GM18870 (cell line): ENCODE measurements at regions not wholly inside any gene's neighbourhood (a gene's known extent, or its start where the extent isn't known, plus 50 kb on each side); places are given as distances from the start of the nearest gene placed in this dataset.

Experiments used
- ATAC-seq: cut with Tn5 transposase; IDR thresholded peaks from one replicate; pipeline ENCODE4 v1.9.1; 2021; ENCODE audit warnings: moderate library complexity; ENCODE audit not compliant: unreplicated experiment

- ATAC-seq: no peak
Observed at GRCh38 chr5:167752936-167753335, 538.5 kb upstream of the WWC1 start.

DNA sequence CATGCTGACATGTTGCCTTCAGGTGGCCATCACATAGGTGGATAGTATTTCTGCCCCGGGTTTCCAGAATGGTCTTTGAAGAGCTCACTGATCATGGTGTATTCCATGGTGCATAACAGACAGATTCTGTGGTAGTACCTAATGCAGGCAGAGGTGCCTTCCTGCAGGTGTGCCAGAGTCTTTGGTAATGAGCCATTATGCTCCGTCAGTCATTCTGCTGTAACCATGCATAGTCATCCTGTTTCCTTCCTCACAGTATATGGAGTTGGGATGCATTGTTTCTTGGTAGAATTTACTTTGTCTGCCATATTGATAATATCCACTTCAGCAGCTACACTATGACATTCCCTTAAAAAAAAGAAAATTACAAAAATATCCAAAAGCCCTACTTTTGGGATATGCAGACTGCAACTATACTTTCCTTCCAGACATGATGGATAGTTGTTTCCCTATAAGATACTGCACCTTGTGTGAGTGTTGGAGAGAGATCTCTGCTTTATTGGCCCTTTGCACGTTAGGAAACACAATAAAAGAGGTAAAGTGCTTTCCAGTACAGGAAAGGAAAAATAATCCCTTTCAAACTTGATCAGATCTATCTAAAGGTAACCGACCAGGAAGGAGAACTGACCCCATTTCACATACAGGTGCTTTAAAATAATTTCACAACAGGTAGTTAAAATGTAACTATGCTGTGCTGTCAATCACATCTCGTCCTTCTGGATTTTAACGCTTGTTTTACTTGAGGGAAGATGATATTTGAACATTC, 537.5 kb upstream of the WWC1 start:
- no peak for ATAC-seq

- ATAC-seq: no peak
Observed at GRCh38 chr5:167754501-167755021, 536.9 kb upstream of the WWC1 start.

GRCh38 chr5:167755420-167755819, 536.0 kb upstream of the WWC1 start:
- no peak for ATAC-seq

DNA sequence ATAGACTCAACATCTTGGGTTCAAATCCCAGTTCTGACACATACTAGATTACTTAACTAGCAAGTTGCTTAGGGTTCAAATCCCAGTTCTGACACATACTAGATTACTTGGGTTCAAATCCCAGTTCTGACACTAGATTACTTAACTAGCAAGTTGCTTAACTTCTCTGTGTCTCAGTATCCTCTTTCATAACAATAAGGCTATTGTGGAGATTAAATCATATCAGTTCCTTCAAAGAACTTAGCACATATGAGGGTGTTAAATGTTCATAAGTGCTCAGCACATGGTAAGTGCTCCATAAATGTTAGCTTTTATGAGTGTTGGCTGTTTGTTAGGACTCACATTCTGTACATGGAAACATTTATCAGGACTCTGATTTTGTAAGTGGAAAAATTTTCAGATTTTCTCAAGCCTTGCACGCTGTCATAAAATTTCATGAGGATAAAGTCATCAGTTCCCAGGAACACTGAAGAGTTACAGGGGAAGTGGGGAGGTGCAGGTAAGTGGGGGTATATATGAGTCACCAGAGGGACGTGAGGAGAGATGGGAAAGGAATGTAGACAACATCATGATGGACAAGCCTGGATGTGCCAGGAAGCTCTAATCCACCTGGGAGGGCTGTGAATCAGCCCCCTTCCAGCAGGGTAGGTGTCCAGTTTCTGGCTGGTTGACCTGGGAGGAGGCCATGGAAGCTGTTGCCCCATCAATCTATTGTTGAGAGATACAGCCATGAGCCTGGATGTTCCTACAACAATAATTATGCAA, 532.2 kb upstream of the WWC1 start:
- no peak for ATAC-seq

DNA sequence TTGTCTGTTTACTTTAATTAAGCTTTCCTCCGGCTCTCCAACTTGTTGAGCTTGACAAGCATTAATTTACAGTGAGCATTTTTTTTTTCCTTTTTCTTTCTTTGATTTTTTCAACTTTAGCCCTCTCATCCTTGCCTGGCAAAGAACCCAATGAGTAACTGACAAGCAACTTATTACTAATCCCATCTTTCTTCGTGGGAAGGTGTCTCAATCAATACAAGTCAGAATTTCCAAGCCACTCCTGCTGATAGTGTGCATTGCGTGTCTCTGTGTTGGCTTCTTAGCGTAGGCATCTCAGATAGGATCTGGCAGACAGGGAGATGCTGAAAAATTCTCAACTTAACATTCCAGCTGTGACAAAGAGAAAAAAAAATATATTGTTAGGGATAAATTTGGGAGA, 527.7 kb upstream of the WWC1 start:
- no peak for ATAC-seq

- ATAC-seq: no peak
Observed at GRCh38 chr5:167764641-167765289, 526.7 kb upstream of the WWC1 start.

DNA sequence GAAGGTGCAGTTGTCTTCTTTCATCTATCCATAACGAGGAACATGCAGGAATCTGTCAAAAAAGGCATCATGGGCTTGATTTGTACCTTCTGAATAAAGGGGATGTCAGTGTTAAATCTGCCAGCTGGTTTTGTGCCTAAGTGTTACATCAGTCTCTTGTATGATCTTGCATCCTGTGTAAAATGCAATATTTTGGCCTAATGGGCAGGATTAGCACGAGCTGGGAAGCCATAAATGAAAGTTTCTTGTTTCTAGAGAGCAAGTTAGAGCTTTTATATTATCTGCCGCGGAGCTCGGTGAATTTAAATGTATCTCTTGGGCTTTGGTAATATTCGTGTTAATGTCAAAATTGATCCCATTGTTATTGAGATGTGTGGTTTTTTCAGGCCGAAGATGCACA, 526.1 kb upstream of the WWC1 start:
- ATAC-seq: no peak

GRCh38 chr5:167766957-167767356, 524.5 kb upstream of the WWC1 start:
- no peak for ATAC-seq

DNA sequence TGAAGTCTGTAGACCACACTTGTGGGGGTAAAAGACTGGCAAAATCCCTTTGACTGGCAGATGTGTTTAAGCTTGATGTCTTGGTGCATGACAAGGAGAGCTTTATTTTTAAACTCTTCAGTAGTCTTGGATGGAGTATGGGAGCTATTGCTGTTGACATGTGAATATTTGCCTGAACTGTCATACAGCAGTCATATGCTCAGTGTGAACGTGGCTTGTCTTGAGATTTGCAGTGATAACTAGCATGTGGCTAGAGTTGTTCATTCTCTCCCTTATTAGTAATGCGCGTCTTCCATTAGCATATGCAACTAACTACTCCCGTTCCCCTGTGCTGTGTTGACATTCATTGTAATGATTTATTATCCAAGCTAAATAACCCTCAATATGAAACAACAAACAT, 523.6 kb upstream of the WWC1 start:
- ATAC-seq: no peak

GRCh38 chr5:167769846-167770413, 521.5 kb upstream of the WWC1 start:
- ATAC-seq: no peak

GRCh38 chr5:167770461-167770860, 521.0 kb upstream of the WWC1 start:
- no peak for ATAC-seq

DNA sequence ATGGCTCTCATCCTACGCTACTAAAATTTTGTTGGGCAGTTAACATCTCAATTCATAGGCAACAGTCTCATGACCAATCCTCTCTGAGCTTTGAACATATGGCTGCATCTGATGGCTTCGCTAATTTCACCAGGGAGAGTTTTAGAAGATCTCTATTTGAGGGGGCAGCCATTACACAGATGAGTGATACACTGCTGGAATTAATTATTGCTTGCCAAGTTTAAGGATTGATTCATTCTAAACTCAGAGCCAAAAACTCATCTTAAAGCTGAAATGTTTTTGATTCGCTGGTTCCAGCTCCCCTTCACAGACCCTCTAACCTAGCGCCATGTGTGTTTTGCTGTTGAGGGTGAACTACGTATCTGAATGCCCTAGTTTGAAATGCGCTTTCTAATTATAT, 519.9 kb upstream of the WWC1 start:
- no peak for ATAC-seq

- no peak for ATAC-seq
Observed at GRCh38 chr5:167773668-167774301, 517.7 kb upstream of the WWC1 start.

DNA sequence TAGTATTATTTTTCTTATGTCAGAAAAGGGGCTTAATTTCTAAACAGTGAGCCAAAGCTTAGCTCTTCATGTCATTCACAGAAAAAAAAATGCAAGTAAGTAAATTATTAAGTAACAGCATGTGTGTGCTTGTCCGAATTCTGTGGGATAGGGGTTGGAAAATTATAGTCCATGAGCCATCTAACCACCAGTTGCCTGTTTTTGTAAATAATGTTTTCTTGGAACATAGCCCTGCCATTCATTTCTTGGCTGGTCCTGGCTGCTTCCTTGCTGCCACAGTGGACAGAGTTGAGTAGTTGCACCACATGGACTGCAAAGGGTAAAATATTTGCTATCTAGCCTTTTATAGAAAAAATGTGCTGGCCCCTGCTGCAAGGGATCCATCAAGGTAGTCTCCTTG, 513.7 kb upstream of the WWC1 start:
- no peak for ATAC-seq

GRCh38 chr5:167778228-167778627, 513.2 kb upstream of the WWC1 start:
- no peak for ATAC-seq

- no peak for ATAC-seq
Observed at GRCh38 chr5:167779644-167780043, 511.8 kb upstream of the WWC1 start.

DNA sequence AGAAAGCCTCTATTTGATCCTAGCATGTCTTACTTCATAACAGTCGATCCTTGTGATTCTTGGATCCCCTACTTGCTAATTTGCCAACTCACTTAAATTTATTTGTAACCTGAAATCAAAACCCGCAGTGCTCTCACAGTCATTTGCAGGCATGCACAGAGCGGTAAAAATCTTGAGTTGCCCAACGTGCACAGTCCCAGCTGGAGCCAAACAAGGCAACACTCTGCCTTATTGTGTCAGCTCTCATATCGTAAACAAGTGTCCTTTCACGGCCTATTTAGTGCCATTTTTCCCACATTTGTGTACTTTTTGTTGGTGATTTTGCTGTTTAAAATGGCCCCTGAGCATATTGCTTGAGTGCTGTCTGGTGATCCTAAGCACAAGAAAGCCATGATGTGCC, 511.3 kb upstream of the WWC1 start:
- no peak for ATAC-seq

GRCh38 chr5:167783145-167783817, 508.2 kb upstream of the WWC1 start:
- ATAC-seq: no peak

DNA sequence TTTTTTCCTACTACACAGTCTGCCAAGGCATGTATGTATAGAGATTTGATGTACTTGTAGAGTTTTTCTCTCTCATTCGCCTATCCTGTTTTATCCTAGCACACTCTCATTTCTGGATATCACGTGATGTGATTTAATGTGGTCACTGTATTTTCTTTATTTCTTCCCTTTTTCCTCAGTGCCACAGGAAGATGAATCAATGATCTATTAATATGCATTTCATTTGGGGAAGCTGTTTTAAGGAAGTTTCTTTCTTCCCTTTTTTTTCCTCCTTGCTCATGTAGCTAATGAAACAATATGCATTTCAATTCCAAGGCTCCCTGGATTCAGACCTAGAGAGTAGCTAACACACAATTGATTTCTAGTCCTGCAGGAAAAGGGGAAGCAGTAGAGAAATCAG, 506.3 kb upstream of the WWC1 start:
- no peak for ATAC-seq
